Epithelial cell of prostate (primary cell): ENCODE measurements at regions not wholly inside any gene's neighbourhood (a gene's known extent, or its start where the extent isn't known, plus 50 kb on each side); places are given as distances from the start of the nearest gene placed in this dataset.

Experiments used
- DNase-seq: peaks from one replicate; pipeline ENCODE4 v3.0.0-alpha.2; 2011; ENCODE audit warnings: low read depth, low spot score
- H3K27ac ChIP-seq: fragments of 450-650 bp; 2 replicates; pipeline ENCODE4 v1.5.1; 2017; ENCODE audit warnings: mild to moderate bottlenecking

GRCh38 chr18:24860978-24861680 is 400.7 kb downstream of the HRH4 start:
- no peak for DNase-seq
- no peak overlapping the region for H3K27ac ChIP-seq

- no peak for DNase-seq
- no peak overlapping the region for H3K27ac ChIP-seq
These were observed 401.9 kb downstream of the HRH4 start for GRCh38 chr18:24862201-24862816.

- H3K27ac ChIP-seq, result no peak overlapping the region
- no peak for DNase-seq
These were observed 407.9 kb downstream of the HRH4 start for GRCh38 chr18:24868311-24868710.

GRCh38 chr18:24868760-24869237 is 408.4 kb downstream of the HRH4 start:
- no peak overlapping the region for H3K27ac ChIP-seq
- peak; percentile 2 for DNase-seq

- no peak overlapping the region for H3K27ac ChIP-seq
- no peak for DNase-seq
These were observed 408.8 kb downstream of the HRH4 start for GRCh38 chr18:24869285-24869684.

- no peak overlapping the region for H3K27ac ChIP-seq
- DNase-seq, result no peak
These were observed 414.8 kb downstream of the HRH4 start for GRCh38 chr18:24875286-24875685.

- no peak for DNase-seq
- no peak overlapping the region for H3K27ac ChIP-seq
These were observed 415.3 kb downstream of the HRH4 start for GRCh38 chr18:24875777-24876176.

- no peak overlapping the region for H3K27ac ChIP-seq
- no peak for DNase-seq
These were observed 415.8 kb downstream of the HRH4 start for GRCh38 chr18:24876266-24876665.

GRCh38 chr18:24877066-24877465 is 416.6 kb downstream of the HRH4 start:
- no peak for DNase-seq
- H3K27ac ChIP-seq, result no peak overlapping the region

- no peak overlapping the region for H3K27ac ChIP-seq
- no peak for DNase-seq
These were observed 417.1 kb downstream of the HRH4 start for GRCh38 chr18:24877546-24877945.

GRCh38 chr18:24878289-24878688 is 417.9 kb downstream of the HRH4 start:
- no peak overlapping the region for H3K27ac ChIP-seq
- DNase-seq, result no peak

- DNase-seq, result no peak
- H3K27ac ChIP-seq, result no peak overlapping the region
These were observed 424.8 kb downstream of the HRH4 start for GRCh38 chr18:24885276-24885675.

GRCh38 chr18:24894880-24895279 is 434.4 kb downstream of the HRH4 start:
- no peak overlapping the region for H3K27ac ChIP-seq
- no peak for DNase-seq

- no peak for DNase-seq
- no peak overlapping the region for H3K27ac ChIP-seq
These were observed 437.0 kb downstream of the HRH4 start for GRCh38 chr18:24897461-24897860.

GRCh38 chr18:24910221-24910620 is 441.7 kb downstream of the ZNF521 start:
- DNase-seq, result no peak
- H3K27ac ChIP-seq, result no peak overlapping the region

GRCh38 chr18:24913507-24914170 is 438.3 kb downstream of the ZNF521 start:
- DNase-seq, result no peak
- H3K27ac ChIP-seq, result no peak overlapping the region

GRCh38 chr18:24914171-24914525 is 437.8 kb downstream of the ZNF521 start:
- DNase-seq, result no peak
- no peak overlapping the region for H3K27ac ChIP-seq

- DNase-seq, result no peak
- H3K27ac ChIP-seq, result no peak overlapping the region
These were observed 437.3 kb downstream of the ZNF521 start for GRCh38 chr18:24914685-24915084.

- DNase-seq, result peak; percentile 2
- H3K27ac ChIP-seq, result no peak overlapping the region
These were observed 436.4 kb downstream of the ZNF521 start for GRCh38 chr18:24915547-24915946.

GRCh38 chr18:24917767-24918166 is 434.2 kb downstream of the ZNF521 start:
- H3K27ac ChIP-seq, result no peak overlapping the region
- no peak for DNase-seq

GRCh38 chr18:24918257-24918656 is 433.7 kb downstream of the ZNF521 start:
- no peak overlapping the region for H3K27ac ChIP-seq
- DNase-seq, result no peak
